Epithelial cell of esophagus (primary cell): ENCODE measurements at regions not wholly inside any gene's neighbourhood (a gene's known extent, or its start where the extent isn't known, plus 50 kb on each side); places are given as distances from the start of the nearest gene placed in this dataset.
"Not testable (repeated sequence)": the region's sequence is repeated elsewhere in the genome, so short reads cannot be mapped to it uniquely, and the experiment has no call there.

Experiments used
- DNase-seq: peaks from one replicate; pipeline ENCODE4 v3.0.0; 2010; ENCODE audit warnings: low read depth
- H3K4me3 ChIP-seq: 2 replicates; pipeline ENCODE4 v1.5.1; 2011; ENCODE audit warnings: mild to moderate bottlenecking, low read length, control low read depth
- TF ChIP-seq, protein P1 (sequence below): IDR thresholded peaks from 2 replicates; pipeline ENCODE4 v1.5.1; 2011; ENCODE audit warnings: low read depth, mild to moderate bottlenecking, low read length, control low read depth, inconsistent platforms; ENCODE audit not compliant: insufficient read depth; ENCODE audit errors: missing control alignments

DNA sequence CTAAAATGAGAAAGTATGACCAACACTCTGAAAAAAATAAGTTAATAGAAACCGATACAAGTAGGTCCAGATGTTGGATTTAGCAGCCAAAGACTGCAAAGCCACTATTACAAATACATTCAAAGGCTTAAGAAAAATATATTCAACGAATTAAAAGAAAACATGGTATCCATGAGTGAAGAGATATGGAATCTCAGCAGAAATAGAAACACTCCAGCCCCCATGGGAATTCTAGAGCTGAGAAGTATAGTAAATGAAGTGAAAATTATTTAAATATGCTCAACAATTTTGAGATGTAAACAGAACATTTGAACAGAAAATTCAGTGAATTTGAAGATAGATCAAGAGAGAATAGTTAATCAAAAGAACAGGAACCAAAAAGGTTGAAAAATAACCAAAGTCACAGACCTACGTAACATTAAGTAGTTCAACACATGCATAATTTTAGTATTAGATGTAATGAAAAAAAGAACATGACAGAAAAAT, 72.0 kb upstream of the WIPF3 start:
- no peak for DNase-seq
- no peak overlapping the region for H3K4me3 ChIP-seq

GRCh38 chr7:29747645-29748245, 58.6 kb upstream of the WIPF3 start:
- H3K4me3 ChIP-seq, DNase-seq: not testable (repeated sequence)

More for the DNA sequence above, 72.0 kb upstream of the WIPF3 start:
- TF ChIP-seq, protein P1, sequence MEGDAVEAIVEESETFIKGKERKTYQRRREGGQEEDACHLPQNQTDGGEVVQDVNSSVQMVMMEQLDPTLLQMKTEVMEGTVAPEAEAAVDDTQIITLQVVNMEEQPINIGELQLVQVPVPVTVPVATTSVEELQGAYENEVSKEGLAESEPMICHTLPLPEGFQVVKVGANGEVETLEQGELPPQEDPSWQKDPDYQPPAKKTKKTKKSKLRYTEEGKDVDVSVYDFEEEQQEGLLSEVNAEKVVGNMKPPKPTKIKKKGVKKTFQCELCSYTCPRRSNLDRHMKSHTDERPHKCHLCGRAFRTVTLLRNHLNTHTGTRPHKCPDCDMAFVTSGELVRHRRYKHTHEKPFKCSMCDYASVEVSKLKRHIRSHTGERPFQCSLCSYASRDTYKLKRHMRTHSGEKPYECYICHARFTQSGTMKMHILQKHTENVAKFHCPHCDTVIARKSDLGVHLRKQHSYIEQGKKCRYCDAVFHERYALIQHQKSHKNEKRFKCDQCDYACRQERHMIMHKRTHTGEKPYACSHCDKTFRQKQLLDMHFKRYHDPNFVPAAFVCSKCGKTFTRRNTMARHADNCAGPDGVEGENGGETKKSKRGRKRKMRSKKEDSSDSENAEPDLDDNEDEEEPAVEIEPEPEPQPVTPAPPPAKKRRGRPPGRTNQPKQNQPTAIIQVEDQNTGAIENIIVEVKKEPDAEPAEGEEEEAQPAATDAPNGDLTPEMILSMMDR = no peak

GRCh38 chr7:29748286-29749099, 57.8 kb upstream of the WIPF3 start:
- DNase-seq = peak; percentile 51
- H3K4me3 ChIP-seq = no peak overlapping the region
- TF ChIP-seq, protein P1 = peak; percentile 62

DNA sequence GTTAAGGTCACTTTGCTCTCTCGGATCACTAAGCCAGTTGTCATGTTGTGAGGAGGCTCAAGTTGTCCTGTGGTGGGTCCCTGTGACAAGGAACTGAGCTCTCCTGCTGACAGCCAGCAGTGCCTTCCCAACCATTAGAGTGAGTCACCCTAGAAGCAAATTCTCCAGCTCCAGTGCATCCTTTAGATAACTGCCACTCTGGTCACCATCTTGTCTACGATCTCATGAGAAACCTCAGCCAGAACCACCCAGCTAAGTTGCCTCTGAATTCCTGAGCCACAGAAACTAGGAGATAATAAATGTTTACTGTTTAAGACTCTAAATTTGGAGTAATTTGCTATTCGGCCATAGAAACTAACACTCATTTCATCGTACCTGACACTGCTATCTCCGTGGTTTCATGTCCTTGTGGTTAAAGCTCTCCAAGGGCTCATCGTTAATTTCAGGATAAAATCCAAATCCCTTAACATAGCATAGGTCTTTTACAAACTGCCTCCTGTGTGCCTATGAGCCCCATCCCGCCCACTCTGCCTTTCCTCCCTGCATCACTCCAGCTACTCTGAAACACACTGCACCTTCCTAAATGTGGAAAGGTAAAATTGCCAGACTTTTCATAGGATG, 56.5 kb upstream of the WIPF3 start:
- TF ChIP-seq, protein P1 = no peak
- no peak for DNase-seq

DNA sequence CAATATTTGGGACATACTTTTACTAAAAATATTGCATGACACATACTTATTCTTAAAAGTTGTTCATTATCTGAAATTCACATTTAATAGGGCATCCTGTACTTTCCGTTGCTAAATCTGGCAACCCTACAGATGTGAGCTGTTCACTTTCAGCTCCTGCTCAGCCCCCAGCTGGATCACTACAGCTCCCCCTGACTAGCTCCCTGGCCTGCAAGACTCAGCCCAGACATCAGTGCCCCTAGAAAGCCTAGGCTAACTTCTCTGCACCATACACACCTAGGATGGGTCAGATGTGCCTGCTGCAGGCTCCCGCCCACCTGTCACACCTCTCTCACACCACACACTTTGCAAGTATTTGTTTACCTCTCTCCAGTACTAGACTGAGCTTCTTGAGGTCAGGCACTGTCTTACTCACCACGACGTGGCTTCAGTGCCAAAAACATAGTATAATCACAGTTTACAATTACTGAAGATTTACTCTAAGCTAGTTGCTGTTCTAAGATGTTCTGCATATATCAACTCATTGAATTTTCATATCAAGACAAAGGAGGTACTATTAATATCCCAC, 55.9 kb upstream of the WIPF3 start:
- H3K4me3 ChIP-seq = not testable (repeated sequence)
- DNase-seq = peak; percentile 11

More for the DNA sequence above, 56.5 kb upstream of the WIPF3 start:
- no peak overlapping the region for H3K4me3 ChIP-seq

DNA sequence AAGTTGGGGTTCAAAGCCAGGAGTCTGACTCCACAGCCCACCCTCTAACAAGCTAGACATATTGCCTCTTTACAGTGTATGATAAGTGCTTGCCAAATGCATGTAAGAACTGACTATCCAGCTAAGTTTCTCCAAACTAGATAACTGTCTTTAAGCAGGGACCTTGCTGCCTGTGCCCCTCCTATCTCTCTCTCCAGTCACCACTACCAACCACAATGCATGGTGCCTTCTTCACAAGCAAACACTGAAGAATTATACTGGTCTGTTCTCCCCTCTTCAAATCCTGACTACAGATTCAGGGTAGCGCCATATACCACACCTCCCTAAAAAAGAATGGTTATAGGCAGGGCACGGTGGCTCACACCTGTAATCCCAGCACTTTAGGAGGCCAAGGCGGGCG, 55.3 kb upstream of the WIPF3 start:
- not testable (repeated sequence) for DNase-seq

DNA sequence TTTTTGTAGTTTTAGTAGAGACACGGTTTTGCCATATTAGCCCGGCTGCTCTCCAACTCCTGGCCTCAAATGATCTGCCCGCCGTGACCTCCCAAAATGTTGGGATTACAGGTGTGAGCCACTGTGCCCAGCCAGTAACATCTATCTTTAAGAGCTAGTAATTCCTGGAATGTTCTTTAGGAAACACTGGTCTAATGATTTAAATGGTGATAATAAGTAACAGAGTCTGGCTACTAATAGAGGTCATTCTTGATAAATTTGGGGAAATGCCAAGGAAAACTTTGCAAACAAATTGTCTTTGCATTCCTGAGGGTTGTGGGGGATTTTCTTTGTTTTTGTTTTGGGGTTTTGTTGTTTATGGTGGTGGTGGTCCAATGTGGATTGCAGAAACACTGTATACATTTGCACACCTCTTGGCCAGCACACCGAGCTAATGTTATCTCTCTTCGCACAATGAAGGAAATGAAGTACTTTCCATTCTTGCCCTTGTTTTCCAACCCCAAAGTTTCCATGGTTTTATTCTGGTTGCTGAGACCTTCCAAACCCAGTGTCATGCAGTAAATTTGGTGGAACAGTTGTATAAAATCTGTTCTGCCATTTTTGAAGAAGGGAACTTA, 51.3 kb upstream of the WIPF3 start:
- TF ChIP-seq, protein P1 = no peak
- no peak for DNase-seq
- no peak overlapping the region for H3K4me3 ChIP-seq

More for the DNA sequence above, 55.3 kb upstream of the WIPF3 start:
- H3K4me3 ChIP-seq = not testable (repeated sequence)
